HG02678 (cell line): ENCODE measurements at regions not wholly inside any gene's neighbourhood (a gene's known extent, or its start where the extent isn't known, plus 50 kb on each side); places are given as distances from the start of the nearest gene placed in this dataset.
"Not testable (repeated sequence)": the region's sequence is repeated elsewhere in the genome, so short reads cannot be mapped to it uniquely, and the experiment has no call there.

Experiments used
- ATAC-seq: cut with Tn5 transposase; IDR thresholded peaks from one replicate; pipeline ENCODE4 v1.9.1; 2021; ENCODE audit warnings: mild to moderate bottlenecking, moderate library complexity; ENCODE audit not compliant: unreplicated experiment

GRCh38 chr9:31847963-31848362, 536.5 kb upstream of the ACO1 start:
- no peak for ATAC-seq

GRCh38 chr9:31848505-31849285, 535.7 kb upstream of the ACO1 start:
- no peak for ATAC-seq

GRCh38 chr9:31854187-31854586, 530.3 kb upstream of the ACO1 start:
- ATAC-seq, result no peak

- no peak for ATAC-seq
Measured at GRCh38 chr9:31868830-31869229, 515.6 kb upstream of the ACO1 start.

- no peak for ATAC-seq
Measured at GRCh38 chr9:31870276-31870675, 514.2 kb upstream of the ACO1 start.

- ATAC-seq, result no peak
Measured at GRCh38 chr9:31873722-31874121, 510.7 kb upstream of the ACO1 start.

GRCh38 chr9:31894008-31894407, 490.4 kb upstream of the ACO1 start:
- ATAC-seq, result no peak

GRCh38 chr9:31908158-31908890, 476.1 kb upstream of the ACO1 start:
- no peak for ATAC-seq

- ATAC-seq, result no peak
Measured at GRCh38 chr9:31908891-31909480, 475.5 kb upstream of the ACO1 start.

GRCh38 chr9:31912636-31913035, 471.8 kb upstream of the ACO1 start:
- no peak for ATAC-seq

- ATAC-seq, result no peak
Measured at GRCh38 chr9:31916591-31917241, 467.7 kb upstream of the ACO1 start.

- ATAC-seq, result not testable (repeated sequence)
Measured at GRCh38 chr9:31937737-31938136, 446.7 kb upstream of the ACO1 start.

- no peak for ATAC-seq
Measured at GRCh38 chr9:31950756-31951155, 433.7 kb upstream of the ACO1 start.

- no peak for ATAC-seq
Measured at GRCh38 chr9:31958572-31958971, 425.9 kb upstream of the ACO1 start.

GRCh38 chr9:31969552-31969951, 414.9 kb upstream of the ACO1 start:
- no peak for ATAC-seq

GRCh38 chr9:31983895-31984294, 400.5 kb upstream of the ACO1 start:
- ATAC-seq, result no peak

GRCh38 chr9:31996331-31996730, 388.1 kb upstream of the ACO1 start:
- ATAC-seq, result no peak

- no peak for ATAC-seq
Measured at GRCh38 chr9:32004431-32005076, 379.9 kb upstream of the ACO1 start.

- ATAC-seq, result no peak
Measured at GRCh38 chr9:32010322-32010721, 374.1 kb upstream of the ACO1 start.

GRCh38 chr9:32011049-32011448, 373.4 kb upstream of the ACO1 start:
- ATAC-seq, result no peak

GRCh38 chr9:32015795-32016194, 368.6 kb upstream of the ACO1 start:
- no peak for ATAC-seq
